ENCODE measurements at regions not wholly inside any gene's neighbourhood (a gene's known extent, or its start where the extent isn't known, plus 50 kb on each side); places are given as distances from the start of the nearest gene placed in this dataset.

DNA sequence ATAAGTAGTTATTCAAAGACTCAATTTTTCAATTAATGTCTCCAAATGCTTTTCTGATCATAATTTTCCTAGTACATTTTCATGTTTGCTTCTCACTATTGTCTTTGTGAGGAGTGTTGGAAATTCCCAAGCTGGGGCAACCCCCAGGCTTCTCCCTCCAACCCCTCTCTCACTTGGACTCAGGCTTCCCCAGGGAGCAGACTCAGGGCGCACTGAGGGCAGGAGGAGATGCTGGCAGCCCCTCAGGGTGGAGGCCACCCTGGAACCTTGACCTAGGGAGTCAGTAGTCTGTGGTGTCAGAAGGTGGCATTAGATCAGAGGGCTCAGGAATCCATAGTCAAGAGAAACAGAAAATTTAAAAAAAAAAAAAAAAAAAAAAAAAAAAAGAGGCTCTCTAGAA lies 86.5 kb upstream of the IRS2 start:
- Histone ChIP-seq H3K4me3 (ENCODE audit: low read depth, low read length) (no peak overlapping the region), H3K9me3 (ENCODE audit: control insufficient read depth, insufficient read depth, low read length) (no peaks in the 10 kb centered on the region), H3K9ac (ENCODE audit: low read depth, low read length) (no peak overlapping the region), H3K4me1 (ENCODE audit: control insufficient read depth, insufficient read depth, low read length) (no peaks in the 10 kb centered on the region), H3K36me3 (ENCODE audit: control insufficient read depth, insufficient read depth, low read length) (no peaks in the 10 kb centered on the region), H3K27ac (ENCODE audit: low read depth, low read length) (no peak overlapping the region), H3K27me3 (ENCODE audit: control insufficient read depth, insufficient read depth, low read length) (no peaks in the 10 kb centered on the region)

DNA sequence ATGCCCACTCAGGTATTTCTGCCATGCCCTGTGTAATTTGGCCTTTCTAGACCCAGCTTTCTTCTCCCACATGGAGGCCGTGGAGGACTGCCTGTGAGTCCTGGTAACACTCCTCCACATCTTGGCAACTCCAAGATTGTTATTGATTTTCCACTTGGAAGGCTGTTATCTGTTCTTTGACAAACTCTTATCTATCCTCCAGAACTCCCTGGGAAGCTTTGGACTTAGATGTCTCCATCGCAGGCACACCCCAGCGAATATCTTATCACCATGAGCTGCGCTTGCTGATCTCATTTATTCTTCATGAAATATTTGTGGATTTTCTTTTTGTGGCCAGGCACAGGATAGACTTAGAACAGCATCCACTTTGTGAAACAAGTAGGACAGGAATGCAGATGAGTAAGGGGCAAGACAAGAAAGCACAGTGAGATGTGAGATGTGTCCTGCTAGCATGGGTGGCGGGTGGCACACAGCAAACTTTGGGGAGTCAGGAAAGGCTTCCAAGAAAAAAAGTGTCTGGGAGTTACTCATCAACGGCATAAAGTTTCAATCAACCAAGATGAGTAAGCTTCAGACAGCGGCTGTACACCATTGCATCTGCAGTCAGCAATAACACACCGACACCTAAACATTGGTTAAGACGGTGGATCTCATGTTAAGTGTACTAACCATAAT lies 84.5 kb upstream of the IRS2 start:
- Histone ChIP-seq H3K4me3 (ENCODE audit: low read depth, low read length) (no peak overlapping the region), H3K27ac (ENCODE audit: low read depth, low read length) (no peak overlapping the region), H3K27me3 (ENCODE audit: control insufficient read depth, insufficient read depth, low read length) (no peaks in the 10 kb centered on the region), H3K9me3 (ENCODE audit: control insufficient read depth, insufficient read depth, low read length) (no peaks in the 10 kb centered on the region), H3K4me1 (ENCODE audit: control insufficient read depth, insufficient read depth, low read length) (no peaks in the 10 kb centered on the region), H3K36me3 (ENCODE audit: control insufficient read depth, insufficient read depth, low read length) (no peaks in the 10 kb centered on the region), H3K9ac (ENCODE audit: low read depth, low read length) (no peak overlapping the region)

DNA sequence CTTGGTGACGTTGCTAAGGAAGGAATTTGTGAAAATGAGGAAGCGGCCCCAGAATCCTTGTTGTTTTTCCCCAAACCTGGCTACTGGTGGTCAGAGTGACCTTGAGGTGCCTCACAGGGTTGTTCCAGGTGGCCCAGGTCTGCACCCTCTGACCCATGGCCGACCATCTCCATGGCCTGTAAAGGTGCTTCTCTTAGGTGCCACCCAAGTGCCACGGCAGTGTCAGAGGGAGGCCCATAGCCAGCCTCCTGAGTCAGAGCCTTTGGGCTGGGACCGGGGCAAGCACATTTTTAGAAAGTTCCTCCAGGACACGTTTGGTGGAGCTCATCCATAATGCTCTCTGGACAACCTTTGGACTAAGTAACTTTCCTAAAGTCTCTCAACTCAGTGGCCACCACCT lies 83.9 kb upstream of the IRS2 start:
- no peaks in the 10 kb centered on the region for H3K27me3 ChIP-seq (ENCODE audit: control insufficient read depth, insufficient read depth, low read length)
- H3K9me3 ChIP-seq (ENCODE audit: control insufficient read depth, insufficient read depth, low read length): no peaks in the 10 kb centered on the region
- H3K4me1 ChIP-seq (ENCODE audit: control insufficient read depth, insufficient read depth, low read length): no peaks in the 10 kb centered on the region
- no peak overlapping the region for H3K27ac ChIP-seq (ENCODE audit: low read depth, low read length)
- no peak overlapping the region for H3K9ac ChIP-seq (ENCODE audit: low read depth, low read length)
- no peak overlapping the region for H3K4me3 ChIP-seq (ENCODE audit: low read depth, low read length)
- H3K36me3 ChIP-seq (ENCODE audit: control insufficient read depth, insufficient read depth, low read length): no peaks in the 10 kb centered on the region

DNA sequence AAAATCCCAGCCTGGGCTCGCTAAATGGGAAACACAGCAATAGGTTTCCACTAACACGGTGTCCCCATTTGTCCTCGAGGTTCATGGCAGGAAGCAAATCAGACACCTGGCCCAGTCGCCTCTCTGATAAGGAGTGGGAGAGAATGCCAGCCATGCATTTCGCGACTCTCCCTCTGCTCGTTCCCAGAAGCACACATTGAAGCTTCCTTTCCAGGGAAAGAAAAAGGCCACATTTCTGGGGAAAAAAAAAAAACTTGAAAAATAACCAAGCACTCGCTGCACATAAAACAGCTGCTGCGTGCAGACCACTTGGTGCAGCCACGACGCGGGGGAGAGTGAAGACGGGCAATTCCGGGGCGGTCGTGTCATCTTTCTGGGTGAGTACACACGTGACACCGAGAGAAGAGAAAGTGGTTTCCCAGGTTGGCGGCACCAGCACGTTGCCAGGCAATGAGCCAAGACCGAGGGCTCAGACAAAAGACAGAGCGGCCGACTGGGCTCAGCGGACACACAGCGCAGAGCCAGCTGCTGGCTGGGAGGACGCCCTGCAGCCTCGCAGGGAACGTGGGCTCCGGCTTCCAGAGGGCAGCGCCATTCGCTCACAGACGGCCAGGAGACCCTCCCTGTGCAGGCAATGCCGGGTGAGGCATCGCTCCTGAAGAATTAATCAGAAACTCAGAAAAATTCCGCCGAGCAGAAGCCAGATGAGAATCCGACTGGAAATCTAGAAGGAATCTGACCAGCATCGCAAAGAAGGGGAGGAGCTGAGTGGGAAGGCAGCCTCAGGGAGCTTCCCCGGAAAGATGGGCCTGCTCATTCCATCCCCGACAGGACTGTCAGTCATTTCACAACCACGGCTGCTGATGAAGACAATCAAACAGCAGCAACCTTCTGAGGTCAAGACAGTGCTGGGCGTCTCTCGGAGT lies 83.2 kb upstream of the IRS2 start:
- H3K9me3 ChIP-seq (ENCODE audit: control insufficient read depth, insufficient read depth, low read length): no peaks in the 10 kb centered on the region
- no peak overlapping the region for H3K9ac ChIP-seq (ENCODE audit: low read depth, low read length)
- H3K27me3 ChIP-seq (ENCODE audit: control insufficient read depth, insufficient read depth, low read length): no peaks in the 10 kb centered on the region
- H3K27ac ChIP-seq (ENCODE audit: low read depth, low read length): no peak overlapping the region
- no peaks in the 10 kb centered on the region for H3K36me3 ChIP-seq (ENCODE audit: control insufficient read depth, insufficient read depth, low read length)
- no peak overlapping the region for H3K4me3 ChIP-seq (ENCODE audit: low read depth, low read length)
- H3K4me1 ChIP-seq (ENCODE audit: control insufficient read depth, insufficient read depth, low read length): no peaks in the 10 kb centered on the region

DNA sequence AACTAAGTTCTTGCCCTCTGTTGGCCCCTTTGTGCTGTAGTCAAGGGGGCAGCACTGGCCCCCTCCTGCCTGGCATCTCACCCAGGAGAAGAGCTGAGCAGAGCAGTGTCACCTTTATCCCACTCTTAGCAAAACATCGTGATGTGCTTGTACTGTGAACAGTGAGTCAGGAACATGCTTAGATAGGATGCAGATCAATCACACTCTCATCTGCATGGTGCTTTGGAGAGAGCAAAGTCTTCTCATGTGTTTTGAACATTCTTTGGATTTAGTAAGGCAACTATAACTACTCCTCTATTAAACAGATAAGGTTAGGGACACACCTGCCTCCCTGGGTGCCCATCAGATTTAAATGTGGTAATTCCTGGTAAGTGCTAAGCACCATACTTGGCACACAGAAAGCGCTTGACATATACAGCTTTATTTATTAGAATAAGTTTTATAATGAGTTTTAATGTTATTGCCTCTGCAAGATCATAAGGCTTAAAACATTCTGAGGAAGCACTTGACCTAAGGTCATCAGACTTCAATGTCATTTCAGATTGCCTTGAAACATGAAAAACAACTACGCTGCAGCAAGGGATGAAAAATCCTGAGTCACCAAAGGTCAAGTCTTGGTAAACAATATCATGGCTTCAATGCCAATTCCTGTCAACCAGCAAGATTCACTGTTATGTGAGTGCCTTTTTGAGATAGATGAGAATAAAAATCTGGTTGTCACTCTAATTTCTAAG lies 82.4 kb upstream of the IRS2 start:
- no peaks in the 10 kb centered on the region for H3K27me3 ChIP-seq (ENCODE audit: control insufficient read depth, insufficient read depth, low read length)

DNA sequence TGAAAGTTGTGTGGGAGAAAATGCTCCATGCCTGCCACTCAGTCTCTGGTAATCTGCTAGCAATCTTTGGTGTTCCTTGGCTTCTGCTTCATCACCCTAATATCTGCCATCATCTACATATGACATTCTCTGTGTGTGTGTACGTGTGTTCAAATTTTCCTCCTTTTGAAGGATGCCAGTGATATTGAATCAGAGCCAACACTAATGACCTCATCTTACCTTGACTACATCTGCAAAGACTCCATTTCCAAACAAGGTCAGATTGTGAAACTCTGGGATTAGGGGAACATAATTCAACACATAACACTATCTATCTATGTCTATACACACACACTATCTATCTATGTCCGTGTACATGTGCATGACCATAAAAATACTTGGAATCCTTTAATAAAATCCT lies 81.4 kb upstream of the IRS2 start:
- H3K4me1 ChIP-seq (ENCODE audit: control insufficient read depth, insufficient read depth, low read length): no peaks in the 10 kb centered on the region
- no peak overlapping the region for H3K4me3 ChIP-seq (ENCODE audit: low read depth, low read length)
- no peaks in the 10 kb centered on the region for H3K27me3 ChIP-seq (ENCODE audit: control insufficient read depth, insufficient read depth, low read length)
- H3K36me3 ChIP-seq (ENCODE audit: control insufficient read depth, insufficient read depth, low read length): no peaks in the 10 kb centered on the region
- no peak overlapping the region for H3K27ac ChIP-seq (ENCODE audit: low read depth, low read length)
- H3K9ac ChIP-seq (ENCODE audit: low read depth, low read length): no peak overlapping the region
- H3K9me3 ChIP-seq (ENCODE audit: control insufficient read depth, insufficient read depth, low read length): no peaks in the 10 kb centered on the region

More for the DNA sequence above, 82.4 kb upstream of the IRS2 start:
- Histone ChIP-seq H3K4me1 (ENCODE audit: control insufficient read depth, insufficient read depth, low read length) (no peaks in the 10 kb centered on the region), H3K9me3 (ENCODE audit: control insufficient read depth, insufficient read depth, low read length) (no peaks in the 10 kb centered on the region), H3K27ac (ENCODE audit: low read depth, low read length) (no peak overlapping the region), H3K9ac (ENCODE audit: low read depth, low read length) (no peak overlapping the region), H3K4me3 (ENCODE audit: low read depth, low read length) (no peak overlapping the region), H3K36me3 (ENCODE audit: control insufficient read depth, insufficient read depth, low read length) (no peaks in the 10 kb centered on the region)

DNA sequence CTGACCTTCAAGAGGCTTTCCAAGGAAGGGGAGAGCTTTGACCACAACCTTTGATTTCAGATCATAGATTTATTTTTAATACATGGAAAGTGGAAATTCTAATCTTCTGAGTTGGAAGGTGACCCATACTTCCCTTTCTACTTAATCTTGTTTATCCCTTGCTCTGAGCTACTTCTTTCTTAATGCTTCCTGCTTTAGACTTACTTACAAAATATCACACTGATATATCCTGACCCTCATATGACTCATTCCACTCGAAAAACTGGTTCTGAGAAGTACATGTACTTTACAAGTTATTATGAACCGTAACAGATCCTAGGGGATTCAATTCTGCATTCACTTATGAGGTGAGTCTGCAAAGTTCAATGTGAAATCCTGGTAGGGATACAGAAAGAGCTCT lies 76.2 kb upstream of the IRS2 start:
- Histone ChIP-seq H3K36me3 (ENCODE audit: control insufficient read depth, insufficient read depth, low read length) (no peaks in the 10 kb centered on the region), H3K4me3 (ENCODE audit: low read depth, low read length) (no peak overlapping the region), H3K27me3 (ENCODE audit: control insufficient read depth, insufficient read depth, low read length) (no peaks in the 10 kb centered on the region), H3K4me1 (ENCODE audit: control insufficient read depth, insufficient read depth, low read length) (peaks cover 8% of the 10 kb centered on the region), H3K27ac (ENCODE audit: low read depth, low read length) (no peak overlapping the region), H3K9ac (ENCODE audit: low read depth, low read length) (no peak overlapping the region), H3K9me3 (ENCODE audit: control insufficient read depth, insufficient read depth, low read length) (no peaks in the 10 kb centered on the region)

DNA sequence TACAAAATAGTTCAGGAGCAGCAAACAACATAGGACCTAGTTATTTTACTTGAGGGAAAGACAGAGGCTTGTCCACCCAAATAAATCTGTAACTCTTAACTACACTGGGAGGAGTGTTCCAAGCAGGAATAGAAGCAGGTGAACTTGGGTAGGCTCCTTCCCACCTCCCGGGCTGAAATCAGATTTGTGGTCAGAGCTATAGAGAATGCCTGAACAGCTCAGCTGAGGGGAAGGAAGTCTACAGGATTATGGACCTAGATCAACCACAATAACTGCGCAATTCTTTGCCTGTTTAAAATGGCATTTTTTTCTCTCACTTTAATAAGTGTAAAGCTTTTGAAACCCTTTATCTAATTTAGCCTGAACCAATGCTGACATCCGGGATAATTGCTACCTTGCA lies 73.5 kb upstream of the IRS2 start:
- no peaks in the 10 kb centered on the region for H3K36me3 ChIP-seq (ENCODE audit: control insufficient read depth, insufficient read depth, low read length)
- no peaks in the 10 kb centered on the region for H3K27me3 ChIP-seq (ENCODE audit: control insufficient read depth, insufficient read depth, low read length)
- peaks cover 10% of the 10 kb centered on the region for H3K4me1 ChIP-seq (ENCODE audit: control insufficient read depth, insufficient read depth, low read length)
- no peaks in the 10 kb centered on the region for H3K9me3 ChIP-seq (ENCODE audit: control insufficient read depth, insufficient read depth, low read length)
- H3K27ac ChIP-seq (ENCODE audit: low read depth, low read length): no peak overlapping the region
- H3K4me3 ChIP-seq (ENCODE audit: low read depth, low read length): no peak overlapping the region
- H3K9ac ChIP-seq (ENCODE audit: low read depth, low read length): no peak overlapping the region

DNA sequence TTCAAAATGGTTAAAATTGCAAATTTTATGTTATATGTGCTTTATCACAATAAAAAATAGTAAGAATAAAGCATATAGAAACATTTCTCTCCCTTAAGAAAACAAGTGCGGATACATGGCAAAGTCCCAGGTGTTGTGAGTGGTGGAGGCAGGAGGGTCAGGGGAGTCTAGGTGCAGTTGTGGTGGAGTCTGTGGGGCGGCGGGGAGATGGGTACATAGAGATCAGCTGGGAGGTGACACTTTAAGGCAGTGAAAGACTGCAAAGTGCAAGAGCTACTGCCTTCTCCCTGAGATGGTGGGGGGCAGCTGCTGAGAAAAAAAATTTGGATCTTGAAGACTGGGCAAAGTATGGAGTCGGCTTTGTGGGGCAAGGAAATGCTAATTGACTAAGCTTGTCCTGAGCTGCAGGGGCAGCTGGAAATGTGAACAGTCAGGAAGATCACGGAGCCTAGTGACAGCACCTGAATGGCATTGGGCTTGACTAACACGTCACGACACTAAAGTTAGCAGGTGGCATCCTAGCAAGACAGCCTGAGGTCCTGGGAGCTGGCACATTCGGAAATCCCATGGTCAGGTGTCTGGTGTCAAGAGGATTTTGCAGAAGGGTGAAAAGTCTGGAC lies 72.9 kb upstream of the IRS2 start:
- no peaks in the 10 kb centered on the region for H3K9me3 ChIP-seq (ENCODE audit: control insufficient read depth, insufficient read depth, low read length)
- no peaks in the 10 kb centered on the region for H3K27me3 ChIP-seq (ENCODE audit: control insufficient read depth, insufficient read depth, low read length)
- H3K4me1 ChIP-seq (ENCODE audit: control insufficient read depth, insufficient read depth, low read length): peaks cover 10% of the 10 kb centered on the region
- no peaks in the 10 kb centered on the region for H3K36me3 ChIP-seq (ENCODE audit: control insufficient read depth, insufficient read depth, low read length)
- H3K27ac ChIP-seq (ENCODE audit: low read depth, low read length): no peak overlapping the region
- H3K9ac ChIP-seq (ENCODE audit: low read depth, low read length): no peak overlapping the region
- H3K4me3 ChIP-seq (ENCODE audit: low read depth, low read length): no peak overlapping the region

DNA sequence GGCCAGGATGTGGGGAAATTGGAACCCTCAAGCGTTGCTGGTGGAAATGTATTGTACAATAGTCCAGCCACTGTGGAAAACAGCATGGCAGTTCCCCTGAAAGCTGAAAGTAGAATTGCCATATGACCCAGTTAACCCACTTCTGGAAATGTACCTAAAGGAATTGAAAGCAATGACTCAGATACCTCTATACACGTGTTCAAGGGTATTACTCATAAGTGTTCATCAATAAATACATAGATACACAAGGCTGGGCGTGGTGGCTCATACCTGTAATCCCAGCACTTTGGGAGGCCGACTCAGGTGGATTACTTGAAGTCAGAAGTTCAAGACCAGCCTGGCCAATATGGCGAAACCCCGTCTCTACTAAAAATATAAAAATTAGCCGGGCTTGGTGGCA lies 71.9 kb upstream of the IRS2 start:
- Histone ChIP-seq H3K4me3 (ENCODE audit: low read depth, low read length) (no peak overlapping the region), H3K9me3 (ENCODE audit: control insufficient read depth, insufficient read depth, low read length) (no peaks in the 10 kb centered on the region), H3K27me3 (ENCODE audit: control insufficient read depth, insufficient read depth, low read length) (no peaks in the 10 kb centered on the region), H3K36me3 (ENCODE audit: control insufficient read depth, insufficient read depth, low read length) (no peaks in the 10 kb centered on the region), H3K27ac (ENCODE audit: low read depth, low read length) (no peak overlapping the region), H3K9ac (ENCODE audit: low read depth, low read length) (no peak overlapping the region), H3K4me1 (ENCODE audit: control insufficient read depth, insufficient read depth, low read length) (peaks cover 15% of the 10 kb centered on the region)

Measured in HUES48 (cell line).